GM12878 (cell line): ENCODE measurements at regions not wholly inside any gene's neighbourhood (a gene's known extent, or its start where the extent isn't known, plus 50 kb on each side); places are given as distances from the start of the nearest gene placed in this dataset.

Experiments used
- ATAC-seq: fragments of 200-7000 bp; cut with Tn5 transposase; 3 replicates; pipeline ENCODE4 v1.9.1; 2020; ENCODE audit warnings: mild to moderate bottlenecking, moderate library complexity
- BruUV-seq: library from RNA; stranded (reverse); fragments of 400-500 nt; replicated peaks from 2 replicates; lab custom pipeline; 2021; lab: Mats Ljungman, UMichigan
- CTCF ChIA-PET: fragments of 300-600 bp; sonication (Branson Sonifier 250); formaldehyde crosslinking; extraction: SDS; loops from one replicate; lab custom pipeline; 2021; ENCODE audit warnings: inconsistent platforms; lab: Yijun Ruan, JAX
- POLR2A ChIA-PET: fragments of 350-600 bp; formaldehyde crosslinking; extraction: SDS; loops from one replicate; lab custom pipeline; 2021; ENCODE audit warnings: inconsistent platforms; lab: Charles Lee
- RAD21 ChIA-PET: fragments of 300-600 bp; sonication (Branson Sonifier 250); formaldehyde crosslinking; loops from one replicate; lab custom pipeline; 2023; ENCODE audit warnings: antibody characterized with exemption; ENCODE audit not compliant: unreplicated experiment; lab: Charles Lee
- SMC1A ChIA-PET: fragments of 300-600 bp; sonication (Branson Sonifier 250); formaldehyde crosslinking; loops from one replicate; lab custom pipeline; 2023; ENCODE audit not compliant: unreplicated experiment, uncharacterized antibody; lab: Charles Lee
- DNase-seq: peaks from one replicate; pipeline ENCODE4 v3.0.0-alpha.2; 2011; ENCODE audit warnings: low read depth, low spot score
- FAIRE-seq: peaks from 3 replicates; lab custom pipeline; 2011; peaks lifted over from hg19 to GRCh38; lab: Jason Lieb, UNC
- H2AFZ ChIP-seq: 2 replicates; pipeline ENCODE4 v1.6.0; 2011; ENCODE audit warnings: low read depth, low read length, control low read depth; ENCODE audit not compliant: control insufficient read depth
- H3K27ac ChIP-seq: 2 replicates; pipeline ENCODE4 v1.5.1; 2011; ENCODE audit warnings: control low read depth; ENCODE audit not compliant: control insufficient read depth, insufficient read depth
- H3K27me3 ChIP-seq, 2 experiments: replicated peaks in 1 of 2; 2 replicates each; pipeline versions ENCODE4 v1.6.0 to v1.6.1; 2011; ENCODE audit warnings: low read length in 1 of 2; ENCODE audit not compliant: control insufficient read depth in 2 of 2, insufficient read depth in 2 of 2
- H3K36me3 ChIP-seq, 2 experiments: 2 replicates each; pipeline ENCODE4 v1.5.1; 2011; ENCODE audit warnings: low read length in 1 of 2; ENCODE audit not compliant: control insufficient read depth in 2 of 2, insufficient read depth in 2 of 2
- H3K4me1 ChIP-seq: 2 replicates; pipeline ENCODE4 v1.6.1; 2011; ENCODE audit warnings: mild to moderate bottlenecking, low read length, moderate library complexity, mixed read lengths; ENCODE audit not compliant: control insufficient read depth, insufficient read depth
- H3K4me2 ChIP-seq: 2 replicates; pipeline ENCODE4 v1.6.0; 2011; ENCODE audit warnings: control low read depth; ENCODE audit not compliant: control insufficient read depth, insufficient read depth
- H3K4me3 ChIP-seq: fragments of 200-600 bp; sonication (generic); 2 replicates; pipeline ENCODE4 v1.5.1; 2016
- H3K79me2 ChIP-seq: 2 replicates; pipeline ENCODE4 v1.6.0; 2011; ENCODE audit warnings: low read length; ENCODE audit not compliant: control insufficient read depth, insufficient read depth
- H3K9ac ChIP-seq: 2 replicates; pipeline ENCODE4 v1.8.0; 2011; ENCODE audit warnings: low read length, control low read depth, mixed read lengths; ENCODE audit not compliant: control insufficient read depth, insufficient read depth
- H3K9me3 ChIP-seq: replicated peaks from 3 replicates; pipeline ENCODE4 v1.5.1; 2011; ENCODE audit warnings: mild to moderate bottlenecking, low read length; ENCODE audit not compliant: control insufficient read depth, insufficient read depth
- H4K20me1 ChIP-seq: 2 replicates; pipeline ENCODE4 v1.6.0; 2011; ENCODE audit not compliant: control insufficient read depth, insufficient read depth
- CEBPB ChIP-seq, 2 experiments: fragments of 150-350 bp in 1 of 2; IDR thresholded peaks; 2 replicates each; pipeline ENCODE4 v1.6.1; 2012 to 2014; ENCODE audit warnings: low read depth in 2 of 2, low read length in 2 of 2, borderline replicate concordance in 1 of 2, inconsistent platforms in 1 of 2
- FOS ChIP-seq: IDR thresholded peaks from 3 replicates; pipeline ENCODE4 v1.6.1; 2011; ENCODE audit warnings: borderline replicate concordance; ENCODE audit not compliant: insufficient read length; ENCODE audit errors: extremely low read depth
- IKZF1 ChIP-seq: fragments of 450-650 bp; conservative IDR thresholded peaks from 2 replicates; pipeline ENCODE4 v1.6.1; 2017; ENCODE audit warnings: antibody characterized with exemption, mild to moderate bottlenecking
- KLF5 ChIP-seq: fragments of 450-650 bp; IDR thresholded peaks from 2 replicates; pipeline ENCODE4 v1.6.1; 2014; ENCODE audit warnings: mild to moderate bottlenecking; ENCODE audit not compliant: partially characterized antibody
- NBN ChIP-seq: fragments of 450-650 bp; IDR thresholded peaks from 2 replicates; pipeline ENCODE4 v1.6.1; 2016
- RAD21 ChIP-seq: IDR thresholded peaks from 2 replicates; pipeline ENCODE4 v1.6.1; 2011; ENCODE audit warnings: mild to moderate bottlenecking, low read depth, low read length, moderate library complexity; ENCODE audit not compliant: insufficient read depth
- SP1 ChIP-seq: IDR thresholded peaks from one replicate; pipeline ENCODE4 v1.6.1; 2011; ENCODE audit warnings: low read depth, low read length
- ZZZ3 ChIP-seq: IDR thresholded peaks from 2 replicates; pipeline ENCODE4 v1.6.1; 2011; ENCODE audit warnings: low read depth; ENCODE audit not compliant: control insufficient read depth, insufficient read length
- WGBS: methylation state at CpG from one replicate; pipeline ENCODE4 v1.1.6; 2016; ENCODE audit warnings: low lambda C conversion rate; ENCODE audit not compliant: insufficient replicate concordance, insufficient coverage; ENCODE audit errors: missing lambda C conversion rate; 5-methylcytosine and 5-hydroxymethylcytosine counted together
- in situ Hi-C: fragments of 300-500 bp; cut with MboI; formaldehyde crosslinking; loops from 9 replicates; pipeline ENCODE4 v1.14.3; 2018; ENCODE audit warnings: mixed read lengths
- intact Hi-C: fragments of 100-400 bp; cut with micrococcal nuclease; formaldehyde crosslinking; loops from one replicate; pipeline ENCODE4 v1.14.2; 2022; ENCODE audit not compliant: unreplicated experiment
- TF ChIP-seq, protein P1 (sequence below): fragments of 450-650 bp; IDR thresholded peaks from 2 replicates; pipeline ENCODE4 v1.6.1; 2017; ENCODE audit warnings: mild to moderate bottlenecking
- TF ChIP-seq, protein P2 (sequence below): fragments of 450-650 bp; IDR thresholded peaks from 2 replicates; pipeline ENCODE4 v1.6.1; 2016; ENCODE audit warnings: mild to moderate bottlenecking
- TF ChIP-seq, protein P3 (sequence below): fragments of 150-350 bp; IDR thresholded peaks from 2 replicates; pipeline ENCODE4 v1.6.1; 2014; ENCODE audit warnings: mild to moderate bottlenecking, low read depth, low read length

DNA sequence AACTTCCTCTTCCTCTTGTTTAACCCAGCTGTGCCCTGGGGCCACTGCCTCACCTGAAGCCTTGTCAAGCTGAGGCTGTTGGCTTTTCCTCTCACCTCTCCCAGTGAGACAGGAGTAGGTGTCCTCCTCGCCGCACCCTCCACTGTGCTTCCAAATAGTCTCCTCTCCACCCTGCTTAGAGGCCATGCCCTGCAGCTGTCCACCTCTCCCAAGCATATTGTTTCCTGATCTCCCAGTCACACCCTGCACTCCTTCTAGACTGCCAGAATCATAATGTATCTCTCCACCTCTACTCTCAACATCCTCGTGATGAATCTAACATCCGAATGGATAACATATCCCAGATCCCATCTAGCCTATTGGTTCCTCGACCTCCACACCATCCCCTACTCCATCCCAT, 196.3 kb upstream of the GHITM start:
- 42% methylated on average over 5 of the region's 5 CpGs for WGBS
- no peaks in the 10 kb centered on the region; a peak in 1 of 4 replicates for H3K27me3 ChIP-seq
- CTCF ChIA-PET = no interaction called here
- no peak overlapping the region for H3K9ac ChIP-seq
- H3K36me3 ChIP-seq = no peaks in the 10 kb centered on the region
- no peaks in the 10 kb centered on the region for H3K9me3 ChIP-seq
- SMC1A ChIA-PET = no interaction called here
- FAIRE-seq (no peak), ATAC-seq (no peak), DNase-seq (no peak)
- no peak overlapping the region for H3K27ac ChIP-seq
- POLR2A ChIA-PET = no interaction called here
- H3K4me3 ChIP-seq = no peak overlapping the region
- H3K79me2 ChIP-seq = no peaks in the 10 kb centered on the region
- intact Hi-C loops = no loop called here
- in situ Hi-C loops = no loop called here
- H2AFZ ChIP-seq = no peak overlapping the region
- no peak overlapping the region for H3K4me2 ChIP-seq
- H4K20me1 ChIP-seq = no peaks in the 10 kb centered on the region
- peaks cover 7% of the 10 kb centered on the region for H3K4me1 ChIP-seq
- RAD21 ChIA-PET = no interaction called here
- no TSS peak for BruUV-seq
- no peak for TF ChIP-seq SP1
- no peak for TF ChIP-seq NBN
- TF ChIP-seq CEBPB (IDR thresholded peaks at IDR 0.05; ENCODE audit: borderline replicate concordance in 1 of 2, low read depth in 2 of 2, low read length in 2 of 2) = no peak
- no peak for TF ChIP-seq KLF5
- TF ChIP-seq RAD21 = no peak
- TF ChIP-seq, protein P1, sequence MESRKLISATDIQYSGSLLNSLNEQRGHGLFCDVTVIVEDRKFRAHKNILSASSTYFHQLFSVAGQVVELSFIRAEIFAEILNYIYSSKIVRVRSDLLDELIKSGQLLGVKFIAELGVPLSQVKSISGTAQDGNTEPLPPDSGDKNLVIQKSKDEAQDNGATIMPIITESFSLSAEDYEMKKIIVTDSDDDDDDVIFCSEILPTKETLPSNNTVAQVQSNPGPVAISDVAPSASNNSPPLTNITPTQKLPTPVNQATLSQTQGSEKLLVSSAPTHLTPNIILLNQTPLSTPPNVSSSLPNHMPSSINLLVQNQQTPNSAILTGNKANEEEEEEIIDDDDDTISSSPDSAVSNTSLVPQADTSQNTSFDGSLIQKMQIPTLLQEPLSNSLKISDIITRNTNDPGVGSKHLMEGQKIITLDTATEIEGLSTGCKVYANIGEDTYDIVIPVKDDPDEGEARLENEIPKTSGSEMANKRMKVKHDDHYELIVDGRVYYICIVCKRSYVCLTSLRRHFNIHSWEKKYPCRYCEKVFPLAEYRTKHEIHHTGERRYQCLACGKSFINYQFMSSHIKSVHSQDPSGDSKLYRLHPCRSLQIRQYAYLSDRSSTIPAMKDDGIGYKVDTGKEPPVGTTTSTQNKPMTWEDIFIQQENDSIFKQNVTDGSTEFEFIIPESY = no peak
- TF ChIP-seq, protein P2, sequence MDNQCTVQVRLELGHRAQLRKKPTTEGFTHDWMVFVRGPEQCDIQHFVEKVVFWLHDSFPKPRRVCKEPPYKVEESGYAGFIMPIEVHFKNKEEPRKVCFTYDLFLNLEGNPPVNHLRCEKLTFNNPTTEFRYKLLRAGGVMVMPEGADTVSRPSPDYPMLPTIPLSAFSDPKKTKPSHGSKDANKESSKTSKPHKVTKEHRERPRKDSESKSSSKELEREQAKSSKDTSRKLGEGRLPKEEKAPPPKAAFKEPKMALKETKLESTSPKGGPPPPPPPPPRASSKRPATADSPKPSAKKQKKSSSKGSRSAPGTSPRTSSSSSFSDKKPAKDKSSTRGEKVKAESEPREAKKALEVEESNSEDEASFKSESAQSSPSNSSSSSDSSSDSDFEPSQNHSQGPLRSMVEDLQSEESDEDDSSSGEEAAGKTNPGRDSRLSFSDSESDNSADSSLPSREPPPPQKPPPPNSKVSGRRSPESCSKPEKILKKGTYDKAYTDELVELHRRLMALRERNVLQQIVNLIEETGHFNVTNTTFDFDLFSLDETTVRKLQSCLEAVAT = no peak
- TF ChIP-seq, protein P3, sequence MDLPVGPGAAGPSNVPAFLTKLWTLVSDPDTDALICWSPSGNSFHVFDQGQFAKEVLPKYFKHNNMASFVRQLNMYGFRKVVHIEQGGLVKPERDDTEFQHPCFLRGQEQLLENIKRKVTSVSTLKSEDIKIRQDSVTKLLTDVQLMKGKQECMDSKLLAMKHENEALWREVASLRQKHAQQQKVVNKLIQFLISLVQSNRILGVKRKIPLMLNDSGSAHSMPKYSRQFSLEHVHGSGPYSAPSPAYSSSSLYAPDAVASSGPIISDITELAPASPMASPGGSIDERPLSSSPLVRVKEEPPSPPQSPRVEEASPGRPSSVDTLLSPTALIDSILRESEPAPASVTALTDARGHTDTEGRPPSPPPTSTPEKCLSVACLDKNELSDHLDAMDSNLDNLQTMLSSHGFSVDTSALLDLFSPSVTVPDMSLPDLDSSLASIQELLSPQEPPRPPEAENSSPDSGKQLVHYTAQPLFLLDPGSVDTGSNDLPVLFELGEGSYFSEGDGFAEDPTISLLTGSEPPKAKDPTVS = no peak
- TF ChIP-seq ZZZ3 = no peak
- no peak for TF ChIP-seq FOS
- no peak for TF ChIP-seq IKZF1
